ENCODE measurements at regions not wholly inside any gene's neighbourhood (a gene's known extent, or its start where the extent isn't known, plus 50 kb on each side); places are given as distances from the start of the nearest gene placed in this dataset.

- Histone ChIP-seq H3F3A (ENCODE audit: low read depth) (no peaks in the 10 kb centered on the region), H3K4me1 (ENCODE audit: insufficient read depth, low read length, poor library complexity, severe bottlenecking) (no peaks in the 10 kb centered on the region), H3K9me2 (replicated peaks; ENCODE audit: low read depth, low read length) (no peaks in the 10 kb centered on the region), H3K36me3 (ENCODE audit: insufficient read depth, low read length) (no peaks in the 10 kb centered on the region), H3K9ac (ENCODE audit: low read depth, low read length, poor library complexity, severe bottlenecking) (no peak overlapping the region), H4K20me1 (ENCODE audit: insufficient read depth, low read length, poor library complexity, severe bottlenecking) (no peaks in the 10 kb centered on the region), H3K4me2 (ENCODE audit: low read depth, low read length, poor library complexity, severe bottlenecking) (no peak overlapping the region), H3K27me3 (ENCODE audit: insufficient read depth, low read length, poor library complexity, severe bottlenecking) (no peaks in the 10 kb centered on the region), H3K9me3 (ENCODE audit: insufficient read depth, low read depth, low read length) (no peaks in the 10 kb centered on the region), H3K4me3 (ENCODE audit: low read length, poor library complexity, severe bottlenecking) (no peak overlapping the region), H2AFZ (ENCODE audit: low read length) (no peak overlapping the region), H3K79me2 (ENCODE audit: insufficient read depth, low read length) (no peaks in the 10 kb centered on the region)
- TF ChIP-seq EZH2phosphoT487 (IDR thresholded peaks at IDR 0.05; ENCODE audit: borderline replicate concordance) (no peak), CTCF (conservative IDR thresholded peaks at IDR 0.05; ENCODE audit: low read length) (no peak)
These were observed 169.7 kb downstream of the BUB3 start for GRCh38 chr10:123323884-123324283.

GRCh38 chr10:123325663-123326190 is 171.5 kb downstream of the BUB3 start:
- Histone ChIP-seq H3K27me3 (ENCODE audit: insufficient read depth, low read length, poor library complexity, severe bottlenecking) (no peaks in the 10 kb centered on the region), H3K9me2 (replicated peaks; ENCODE audit: low read depth, low read length) (no peaks in the 10 kb centered on the region), H3K9ac (ENCODE audit: low read depth, low read length, poor library complexity, severe bottlenecking) (no peak overlapping the region), H3K4me3 (ENCODE audit: low read length, poor library complexity, severe bottlenecking) (no peak overlapping the region), H3K4me2 (ENCODE audit: low read depth, low read length, poor library complexity, severe bottlenecking) (no peak overlapping the region), H3K4me1 (ENCODE audit: insufficient read depth, low read length, poor library complexity, severe bottlenecking) (no peaks in the 10 kb centered on the region), H3K36me3 (ENCODE audit: insufficient read depth, low read length) (no peaks in the 10 kb centered on the region), H3K9me3 (ENCODE audit: insufficient read depth, low read depth, low read length) (no peaks in the 10 kb centered on the region), H3F3A (ENCODE audit: low read depth) (no peaks in the 10 kb centered on the region), H4K20me1 (ENCODE audit: insufficient read depth, low read length, poor library complexity, severe bottlenecking) (no peaks in the 10 kb centered on the region), H3K79me2 (ENCODE audit: insufficient read depth, low read length) (no peaks in the 10 kb centered on the region), H2AFZ (ENCODE audit: low read length) (no peak overlapping the region)
- TF ChIP-seq EZH2phosphoT487 (IDR thresholded peaks at IDR 0.05; ENCODE audit: borderline replicate concordance): no peak
- TF ChIP-seq CTCF (conservative IDR thresholded peaks at IDR 0.05; ENCODE audit: low read length): no peak

GRCh38 chr10:123326674-123327073 is 172.5 kb downstream of the BUB3 start:
- Histone ChIP-seq H3K9me2 (replicated peaks; ENCODE audit: low read depth, low read length) (no peaks in the 10 kb centered on the region), H3F3A (ENCODE audit: low read depth) (no peaks in the 10 kb centered on the region), H3K79me2 (ENCODE audit: insufficient read depth, low read length) (no peaks in the 10 kb centered on the region), H3K9ac (ENCODE audit: low read depth, low read length, poor library complexity, severe bottlenecking) (no peak overlapping the region), H3K4me3 (ENCODE audit: low read length, poor library complexity, severe bottlenecking) (no peak overlapping the region), H3K4me2 (ENCODE audit: low read depth, low read length, poor library complexity, severe bottlenecking) (no peak overlapping the region), H3K36me3 (ENCODE audit: insufficient read depth, low read length) (no peaks in the 10 kb centered on the region), H2AFZ (ENCODE audit: low read length) (no peak overlapping the region), H4K20me1 (ENCODE audit: insufficient read depth, low read length, poor library complexity, severe bottlenecking) (no peaks in the 10 kb centered on the region), H3K27me3 (ENCODE audit: insufficient read depth, low read length, poor library complexity, severe bottlenecking) (no peaks in the 10 kb centered on the region), H3K4me1 (ENCODE audit: insufficient read depth, low read length, poor library complexity, severe bottlenecking) (no peaks in the 10 kb centered on the region), H3K9me3 (ENCODE audit: insufficient read depth, low read depth, low read length) (no peaks in the 10 kb centered on the region)
- TF ChIP-seq CTCF (conservative IDR thresholded peaks at IDR 0.05; ENCODE audit: low read length) (no peak), EZH2phosphoT487 (IDR thresholded peaks at IDR 0.05; ENCODE audit: borderline replicate concordance) (no peak)
